HCT116 (cell line): ENCODE measurements at regions not wholly inside any gene's neighbourhood (a gene's known extent, or its start where the extent isn't known, plus 50 kb on each side); places are given as distances from the start of the nearest gene placed in this dataset.

Source experiments
- ATAC-seq: fragments of 200-7000 bp; cut with Tn5 transposase; 2 replicates; pipeline ENCODE4 v1.9.1; 2020; ENCODE audit warnings: mild to moderate bottlenecking, moderate library complexity
- BruUV-seq: library from RNA; stranded (reverse); fragments of 400-500 nt; replicated peaks from 2 replicates; lab custom pipeline; 2021; lab: Mats Ljungman, UMichigan
- CTCF ChIA-PET: fragments of 300-600 bp; sonication (Branson Sonifier 250); formaldehyde crosslinking; loops from one replicate; lab custom pipeline; 2021; ENCODE audit warnings: antibody characterized with exemption; lab: Charles Lee
- POLR2A ChIA-PET: fragments of 300-600, 350-600 bp; sonication (Branson Sonifier 250); formaldehyde crosslinking; loops from one replicate; lab custom pipeline; 2021; ENCODE audit warnings: antibody characterized with exemption; lab: Charles Lee
- RAD21 ChIA-PET, 2 experiments: fragments of 300-600 bp; sonication (Branson Sonifier 250); formaldehyde crosslinking; loops; one replicate each; lab custom pipeline; 2023; ENCODE audit warnings: low total read pairs in 2 of 2; ENCODE audit not compliant: uncharacterized antibody in 2 of 2, unreplicated experiment in 2 of 2, low non-redundant PET in 1 of 2; lab: Charles Lee
- DNase-seq: peaks from one replicate; pipeline ENCODE4 v3.0.0-alpha.2; 2010; ENCODE audit warnings: low read depth, low spot score
- H2AFZ ChIP-seq: fragments of 200-600 bp; shearing (Covaris generic), sonication (generic); 2 replicates; pipeline ENCODE4 v1.6.1; 2017; ENCODE audit warnings: low read depth, mixed run types, mixed read lengths, antibody characterized with exemption, low read length; ENCODE audit not compliant: poor library complexity, severe bottlenecking
- H3K27ac ChIP-seq: 2 replicates; pipeline ENCODE4 v1.5.1; 2012; ENCODE audit warnings: low read depth, low read length
- H3K27me3 ChIP-seq: fragments of 200-600 bp; sonication (generic); 2 replicates; pipeline ENCODE4 v1.6.1; 2016; ENCODE audit warnings: mixed run types, low read length, mixed read lengths; ENCODE audit not compliant: insufficient read depth
- H3K36me3 ChIP-seq, 2 experiments: fragments of 200-500 bp in 1 of 2; fragments of 200-600 bp in 1 of 2; sonication (Bioruptor generic) in 1 of 2; sonication (generic) in 1 of 2; 2 replicates each; pipeline versions ENCODE4 v1.5.1 to v1.6.1; 2014 to 2016; ENCODE audit warnings: low read length in 2 of 2, inconsistent platforms in 1 of 2, mixed read lengths in 1 of 2, mixed run types in 1 of 2; ENCODE audit not compliant: insufficient read depth in 2 of 2, control insufficient read depth in 1 of 2
- H3K4me1 ChIP-seq, 2 experiments: fragments of 200-600 bp in 1 of 2; sonication (generic) in 1 of 2; 2 replicates each; pipeline versions ENCODE4 v1.5.1 to v1.6.1; 2012 to 2017; ENCODE audit warnings: low read length in 2 of 2, inconsistent platforms in 1 of 2, mild to moderate bottlenecking in 1 of 2, mixed read lengths in 1 of 2, mixed run types in 1 of 2, moderate library complexity in 1 of 2; ENCODE audit not compliant: insufficient read depth in 2 of 2, control insufficient read depth in 1 of 2
- H3K4me2 ChIP-seq: fragments of 200-600 bp; sonication (generic); 2 replicates; pipeline ENCODE4 v1.6.1; 2017; ENCODE audit warnings: mixed run types, low read length, mixed read lengths
- H3K4me3 ChIP-seq, 2 experiments: fragments of 200-600 bp in 1 of 2; sonication (generic) in 1 of 2; replicated peaks in 1 of 2; 2 replicates each; pipeline ENCODE4 v1.5.1; 2011 to 2016; ENCODE audit warnings: low read length in 2 of 2, control low read depth in 1 of 2, low read depth in 1 of 2, mild to moderate bottlenecking in 1 of 2, mixed read lengths in 1 of 2, mixed run types in 1 of 2
- H3K79me2 ChIP-seq: fragments of 200-600 bp; sonication (generic); 2 replicates; pipeline ENCODE4 v1.6.1; 2017; ENCODE audit warnings: mild to moderate bottlenecking, mixed run types, low read length, moderate library complexity, mixed read lengths; ENCODE audit not compliant: insufficient read depth
- H3K9ac ChIP-seq: fragments of 200-600 bp; sonication (generic); 2 replicates; pipeline ENCODE4 v1.6.1; 2016; ENCODE audit warnings: low read length, mixed read lengths
- H3K9me2 ChIP-seq: fragments of 200-600 bp; sonication (generic), shearing (Covaris generic); 2 replicates; pipeline ENCODE4 v1.6.1; 2017; ENCODE audit warnings: mixed run types, mild to moderate bottlenecking, moderate library complexity; ENCODE audit not compliant: insufficient read depth
- H3K9me3 ChIP-seq, 2 experiments: fragments of 200-500 bp in 1 of 2; fragments of 200-600 bp in 1 of 2; sonication (Bioruptor generic) in 1 of 2; sonication (generic) in 1 of 2; 2 replicates each; pipeline ENCODE4 v1.6.1; 2014 to 2017; ENCODE audit warnings: low read length in 2 of 2, mixed read lengths in 2 of 2, inconsistent platforms in 1 of 2, low read depth in 1 of 2, mild to moderate bottlenecking in 1 of 2, mixed run types in 1 of 2, moderate library complexity in 1 of 2; ENCODE audit not compliant: control insufficient read depth in 1 of 2, insufficient read depth in 1 of 2
- H4K20me1 ChIP-seq: fragments of 200-600 bp; sonication (generic), shearing (Covaris generic); 2 replicates; pipeline ENCODE4 v1.6.1; 2017; ENCODE audit warnings: mixed run types, mild to moderate bottlenecking, moderate library complexity; ENCODE audit not compliant: insufficient read depth
- CEBPB ChIP-seq: IDR thresholded peaks from 2 replicates; pipeline ENCODE4 v1.6.1; 2012; ENCODE audit warnings: low read depth
- CTCF ChIP-seq, 3 experiments: fragments of 200-600 bp in 1 of 3; sonication (generic) in 1 of 3; IDR thresholded peaks in 2 of 3; conservative IDR thresholded peaks in 1 of 3; 2 replicates each; pipeline ENCODE4 v1.5.1; 2012 to 2017; ENCODE audit warnings: low read depth in 2 of 3, low read length in 2 of 3, antibody characterized with exemption in 1 of 3, borderline replicate concordance in 1 of 3, control low read depth in 1 of 3, mild to moderate bottlenecking in 1 of 3, mixed read lengths in 1 of 3, mixed run types in 1 of 3, moderate library complexity in 1 of 3; ENCODE audit not compliant: insufficient read depth in 1 of 3
- RAD21 ChIP-seq: IDR thresholded peaks from 2 replicates; pipeline ENCODE4 v1.6.1; 2012; ENCODE audit warnings: low read depth, mild to moderate bottlenecking
- SP1 ChIP-seq: IDR thresholded peaks from 2 replicates; pipeline ENCODE4 v1.6.1; 2012; ENCODE audit warnings: low read depth
- ZNF274 ChIP-seq: fragments of 200-500 bp; sonication (Bioruptor generic); IDR thresholded peaks from 2 replicates; pipeline ENCODE4 v1.6.1; 2014; ENCODE audit warnings: mild to moderate bottlenecking, low read depth, low read length, inconsistent platforms
- intact Hi-C: fragments of 100-400 bp; cut with micrococcal nuclease; formaldehyde crosslinking; loops from 2 replicates; pipeline ENCODE4 v1.10.0; 2022

DNA sequence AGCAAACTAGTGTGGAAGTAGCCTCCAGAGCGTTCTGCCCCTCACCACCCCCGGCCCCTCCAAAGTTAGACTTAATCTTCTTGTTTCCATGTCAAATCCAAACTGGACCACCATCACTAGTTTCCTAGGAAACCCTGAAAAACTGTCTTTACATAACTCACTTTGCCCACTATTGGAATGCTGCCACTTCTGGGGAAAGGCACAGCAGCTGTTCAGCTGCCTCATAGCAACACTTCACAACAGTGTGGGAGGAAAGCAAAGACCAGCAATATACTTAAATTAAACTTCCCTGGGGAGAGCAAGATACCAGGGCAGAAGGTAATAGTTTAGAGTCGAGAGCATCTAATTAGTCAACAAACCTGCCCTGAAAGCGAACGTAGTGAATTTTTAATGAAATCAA is 452.2 kb downstream of the KCNJ2 start (continued):
- TF ChIP-seq ZNF274 = no peak

- Histone ChIP-seq H3K9me3 (no peaks in the 10 kb centered on the region), H3K36me3 (no peaks in the 10 kb centered on the region), H2AFZ (no peak overlapping the region), H3K79me2 (no peaks in the 10 kb centered on the region), H3K9ac (no peak overlapping the region), H3K4me1 (no peaks in the 10 kb centered on the region), H3K27me3 (no peaks in the 10 kb centered on the region), H4K20me1 (no peaks in the 10 kb centered on the region), H3K4me3 (no peak overlapping the region), H3K4me2 (no peak overlapping the region), H3K9me2 (no peaks in the 10 kb centered on the region), H3K27ac (no peak overlapping the region)
- RAD21 ChIA-PET = interaction anchor here in 1 of 2 experiments (1.1 kb wide), 1 partner anchor 1054 kb away, joined by 6 read pairs; no protein-coding TSS in a partner anchor
- CTCF ChIA-PET = interaction anchor here (1.7 to 3.2 kb wide), 3 partner anchors 1015 to 1097 kb away, joined by 8 to 15 read pairs (median 10); no protein-coding TSS in a partner anchor
- peak; percentile 38 for DNase-seq
- intact Hi-C loops = loop anchor here (1.0 to 5.0 kb wide), 4 partner anchors 480 to 1096 kb away; no protein-coding TSS in a partner anchor
- POLR2A ChIA-PET = no interaction called here
- no TSS peak for BruUV-seq
- peak; percentile 86 for ATAC-seq
- TF ChIP-seq RAD21 = peak; percentile 73
- TF ChIP-seq CEBPB = no peak
- TF ChIP-seq CTCF (IDR thresholded peaks at IDR 0.05 in 2 of 3, conservative IDR thresholded peaks at IDR 0.05 in 1 of 3; ENCODE audit: borderline replicate concordance in 1 of 3, insufficient read depth in 1 of 3, low read depth in 2 of 3, low read length in 2 of 3) = peak; percentile 53 to 83 (median 80); a peak in 5 of 6 replicates
- TF ChIP-seq SP1 = no peak
Measured at GRCh38 chr17:70622368-70623260, 453.3 kb downstream of the KCNJ2 start.
